OCI-LY7 (cell line): ENCODE measurements at regions not wholly inside any gene's neighbourhood (a gene's known extent, or its start where the extent isn't known, plus 50 kb on each side); places are given as distances from the start of the nearest gene placed in this dataset.

ENCODE experiments used
- EZH2phosphoT487 ChIP-seq: fragments of 200-600 bp; sonication (generic); IDR thresholded peaks from 2 replicates; pipeline ENCODE4 v1.6.1; 2018; ENCODE audit warnings: low read depth, borderline replicate concordance, mild to moderate bottlenecking, mixed run types, antibody characterized with exemption, low read length, moderate library complexity, mixed read lengths
- TF ChIP-seq, protein P1 (sequence below): fragments of 200-600 bp; sonication (generic); conservative IDR thresholded peaks from 2 replicates; pipeline ENCODE4 v1.5.1; 2014; ENCODE audit warnings: mild to moderate bottlenecking, antibody characterized with exemption, low read length, moderate library complexity, mixed read lengths

DNA sequence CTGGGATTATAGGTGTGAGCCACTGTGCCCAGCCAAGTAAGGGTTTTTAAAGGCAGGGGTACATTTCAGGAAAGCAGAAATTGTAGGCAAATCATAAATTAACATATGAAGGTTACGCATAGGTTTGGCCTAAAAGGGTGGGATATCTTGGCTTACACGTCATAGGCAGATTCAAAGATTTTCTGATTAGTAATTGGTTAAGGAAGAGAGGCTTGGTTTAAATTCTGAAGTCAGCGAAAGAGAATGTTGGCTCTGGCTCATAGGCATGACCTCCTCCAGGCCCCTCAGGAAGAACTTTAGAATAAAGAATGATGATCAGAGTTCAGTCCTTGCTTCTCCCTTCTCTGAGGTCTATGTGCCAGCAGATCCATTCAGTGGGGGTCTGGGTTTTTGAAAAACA is 124.8 kb upstream of the RBBP6 start:
- TF ChIP-seq, protein P1, sequence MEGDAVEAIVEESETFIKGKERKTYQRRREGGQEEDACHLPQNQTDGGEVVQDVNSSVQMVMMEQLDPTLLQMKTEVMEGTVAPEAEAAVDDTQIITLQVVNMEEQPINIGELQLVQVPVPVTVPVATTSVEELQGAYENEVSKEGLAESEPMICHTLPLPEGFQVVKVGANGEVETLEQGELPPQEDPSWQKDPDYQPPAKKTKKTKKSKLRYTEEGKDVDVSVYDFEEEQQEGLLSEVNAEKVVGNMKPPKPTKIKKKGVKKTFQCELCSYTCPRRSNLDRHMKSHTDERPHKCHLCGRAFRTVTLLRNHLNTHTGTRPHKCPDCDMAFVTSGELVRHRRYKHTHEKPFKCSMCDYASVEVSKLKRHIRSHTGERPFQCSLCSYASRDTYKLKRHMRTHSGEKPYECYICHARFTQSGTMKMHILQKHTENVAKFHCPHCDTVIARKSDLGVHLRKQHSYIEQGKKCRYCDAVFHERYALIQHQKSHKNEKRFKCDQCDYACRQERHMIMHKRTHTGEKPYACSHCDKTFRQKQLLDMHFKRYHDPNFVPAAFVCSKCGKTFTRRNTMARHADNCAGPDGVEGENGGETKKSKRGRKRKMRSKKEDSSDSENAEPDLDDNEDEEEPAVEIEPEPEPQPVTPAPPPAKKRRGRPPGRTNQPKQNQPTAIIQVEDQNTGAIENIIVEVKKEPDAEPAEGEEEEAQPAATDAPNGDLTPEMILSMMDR, result no peak
- TF ChIP-seq EZH2phosphoT487, result no peak
